Erythroblast (primary cell): ENCODE measurements at regions not wholly inside any gene's neighbourhood (a gene's known extent, or its start where the extent isn't known, plus 50 kb on each side); places are given as distances from the start of the nearest gene placed in this dataset.

ENCODE experiments used
- GATA1 ChIP-seq: IDR thresholded peaks from 2 replicates; pipeline ENCODE4 v1.6.1; 2011; ENCODE audit warnings: low read depth, mild to moderate bottlenecking, control low read depth, low read length, moderate library complexity
- POLR2A ChIP-seq: IDR thresholded peaks from 2 replicates; pipeline ENCODE4 v1.6.1; 2011; ENCODE audit warnings: mild to moderate bottlenecking, low read length

GRCh38 chr10:56028298-56029132 lies 332.5 kb downstream of the ZWINT start:
- TF ChIP-seq POLR2A (no peak), GATA1 (no peak)
